Activated effector memory CD4-positive, alpha-beta T cell treated with Interleukin-2 at 50 U/mL for 16 hours (primary cell): ENCODE measurements at regions not wholly inside any gene's neighbourhood (a gene's known extent, or its start where the extent isn't known, plus 50 kb on each side); places are given as distances from the start of the nearest gene placed in this dataset.

ENCODE experiments used
- DNase-seq: peaks from one replicate; pipeline ENCODE4 v3.0.0-alpha.2; 2020

- DNase-seq = no peak
These were observed 280.2 kb upstream of the C2CD4B start for GRCh38 chr15:62445244-62445643.

- DNase-seq = no peak
These were observed 281.9 kb upstream of the C2CD4B start for GRCh38 chr15:62446984-62447383.

- DNase-seq = no peak
These were observed 282.7 kb upstream of the C2CD4B start for GRCh38 chr15:62447742-62448141.

GRCh38 chr15:62449638-62450037 lies 284.6 kb upstream of the C2CD4B start:
- no peak for DNase-seq

GRCh38 chr15:62450061-62450460 lies 285.0 kb upstream of the C2CD4B start:
- no peak for DNase-seq

GRCh38 chr15:62452026-62452425 lies 286.9 kb upstream of the C2CD4B start:
- no peak for DNase-seq

- DNase-seq = no peak
These were observed 287.6 kb upstream of the C2CD4B start for GRCh38 chr15:62452667-62453066.

- DNase-seq = no peak
These were observed 288.3 kb upstream of the C2CD4B start for GRCh38 chr15:62453375-62453774.

GRCh38 chr15:62453981-62454380 lies 288.9 kb upstream of the C2CD4B start:
- no peak for DNase-seq

GRCh38 chr15:62454567-62455172 lies 289.6 kb upstream of the C2CD4B start:
- DNase-seq = no peak

GRCh38 chr15:62455441-62455921 lies 290.4 kb upstream of the C2CD4B start:
- DNase-seq = no peak

GRCh38 chr15:62456011-62456920 lies 291.2 kb upstream of the C2CD4B start:
- no peak for DNase-seq

GRCh38 chr15:62457100-62457499 lies 292.0 kb upstream of the C2CD4B start:
- no peak for DNase-seq

- no peak for DNase-seq
These were observed 294.8 kb upstream of the C2CD4B start for GRCh38 chr15:62459875-62460274.

GRCh38 chr15:62462268-62462667 lies 297.2 kb upstream of the C2CD4B start:
- no peak for DNase-seq

GRCh38 chr15:62462721-62463120 lies 297.6 kb upstream of the C2CD4B start:
- no peak for DNase-seq

GRCh38 chr15:62464705-62465104 lies 299.6 kb upstream of the C2CD4B start:
- DNase-seq = no peak

- DNase-seq = no peak
These were observed 300.1 kb upstream of the C2CD4B start for GRCh38 chr15:62465173-62465572.

- DNase-seq = no peak
These were observed 304.4 kb upstream of the C2CD4B start for GRCh38 chr15:62469478-62469873.

GRCh38 chr15:62469874-62470688 lies 305.0 kb upstream of the C2CD4B start:
- no peak for DNase-seq

GRCh38 chr15:62472616-62473299 lies 307.7 kb upstream of the C2CD4B start:
- DNase-seq = no peak

GRCh38 chr15:62474021-62474770 lies 309.1 kb upstream of the C2CD4B start:
- DNase-seq = no peak
